Gastrocnemius medialis (tissue), 4 donors: ENCODE measurements at regions not wholly inside any gene's neighbourhood (a gene's known extent, or its start where the extent isn't known, plus 50 kb on each side); places are given as distances from the start of the nearest gene placed in this dataset.
"Not testable (repeated sequence)": the region's sequence is repeated elsewhere in the genome, so short reads cannot be mapped to it uniquely, and the experiment has no call there.

Experiments
- ATAC-seq, 2 donors: fragments of 150-250 bp; one replicate each; pipeline ENCODE4 v1.9.1; 2016
- DNase-seq, 2 donors: peaks; one replicate each; pipeline ENCODE4 v3.0.0-alpha.2; 2019
- H3K27ac ChIP-seq, 4 donors: fragments of 200-600 bp; sonication (generic); 1 replicate in 1 of 4; 2 replicates in 3 of 4; pipeline ENCODE4 v1.5.1; 2016 to 2018; ENCODE audit warnings: mild to moderate bottlenecking in 2 of 4, moderate library complexity in 1 of 4
- H3K27me3 ChIP-seq, 3 donors: fragments of 200-600 bp; sonication (generic) in 2 of 3; 1 replicate in 1 of 3; 2 replicates in 2 of 3; pipeline versions ENCODE4 v1.5.1 to v1.6.0; 2016 to 2019; ENCODE audit warnings: mild to moderate bottlenecking in 1 of 3, moderate library complexity in 1 of 3
- H3K36me3 ChIP-seq, 2 donors: fragments of 200-600 bp; sonication (generic) in 1 of 2; one replicate each; pipeline ENCODE4 v1.5.1; 2017 to 2018
- H3K4me1 ChIP-seq, 2 donors: fragments of 200-600 bp; sonication (generic) in 1 of 2; one replicate each; pipeline ENCODE4 v1.5.1; 2016 to 2017; ENCODE audit warnings: mild to moderate bottlenecking in 2 of 2
- H3K4me3 ChIP-seq, 4 donors: fragments of 200-600 bp; sonication (generic) in 3 of 4; 1 replicate in 1 of 4; 2 replicates in 3 of 4; pipeline ENCODE4 v1.5.1; 2016 to 2019; ENCODE audit warnings: mild to moderate bottlenecking in 2 of 4
- H3K9me3 ChIP-seq, 3 donors: fragments of 200-600 bp; sonication (generic) in 2 of 3; 1 replicate in 1 of 3; 2 replicates in 2 of 3; pipeline ENCODE4 v1.5.1; 2016 to 2019
- POLR2A ChIP-seq, 2 donors: fragments of 450-650 bp; IDR thresholded peaks; one replicate each; pipeline ENCODE4 v1.6.1; 2017; ENCODE audit warnings: antibody characterized with exemption in 2 of 2, mild to moderate bottlenecking in 2 of 2, moderate library complexity in 2 of 2
- in situ Hi-C, 4 donors: fragments of 200-750 bp; cut with MboI; loops; one replicate each; pipeline versions ENCODE4 v1.15.0 to v1.8.0; 2017; ENCODE audit warnings: low sequenced_read_pairs in 4 of 4
- intact Hi-C: fragments of 100-400 bp; cut with DNase I; formaldehyde crosslinking; loops from one replicate; pipeline ENCODE4 v1.15.1; 2023; ENCODE audit warnings: low total_unique reads
- TF ChIP-seq, protein P1 (sequence below), 5 experiments: fragments of 450-650 bp in 3 of 5; fragments of 200-600 bp in 2 of 5; sonication (generic) in 2 of 5; IDR thresholded peaks in 4 of 5; conservative IDR thresholded peaks in 1 of 5; 1 replicate in 4 of 5; 2 replicates in 1 of 5; pipeline ENCODE4 v1.5.1; 2016 to 2019; ENCODE audit warnings: antibody characterized with exemption in 5 of 5, mild to moderate bottlenecking in 3 of 5, moderate library complexity in 3 of 5

DNA sequence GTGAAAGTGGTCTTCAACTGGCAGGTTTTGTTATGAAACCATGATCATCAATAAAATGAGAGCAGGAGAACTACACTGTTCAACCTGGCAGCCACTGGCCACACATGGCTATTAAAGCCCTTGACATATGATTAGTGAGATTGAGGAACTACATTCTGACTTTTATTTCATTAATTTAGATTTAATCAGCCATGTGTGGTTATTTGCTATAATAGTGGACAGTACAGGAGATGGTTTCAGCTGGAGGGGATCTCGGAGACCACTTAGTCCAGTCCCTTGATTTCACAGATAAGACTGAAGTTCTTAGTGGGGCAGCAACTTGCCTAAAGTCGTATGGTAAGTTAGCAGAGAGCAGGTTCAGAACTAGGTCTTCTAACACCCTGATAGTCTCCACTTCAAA is 111.7 kb upstream of the BMPER start:
- in situ Hi-C loops, result no loop called here

DNA sequence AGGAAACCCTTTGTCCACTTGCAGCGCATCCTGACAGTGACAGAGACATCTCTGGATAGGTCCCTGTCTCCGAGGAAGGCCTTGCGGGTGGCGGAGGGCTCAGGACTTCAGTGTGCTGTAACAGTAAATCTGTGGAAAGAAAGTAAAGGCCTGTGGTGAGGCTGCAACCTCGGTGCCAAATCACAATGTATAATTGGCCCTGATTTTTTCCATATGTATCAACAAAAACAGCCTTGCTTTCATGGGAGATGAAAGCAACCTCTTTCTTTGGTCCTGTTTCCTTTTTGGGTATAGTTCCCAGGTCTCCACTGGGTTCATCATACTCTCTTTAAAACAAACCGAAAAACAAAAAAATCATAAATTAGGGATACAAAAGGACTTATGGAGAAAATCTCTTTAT is 110.9 kb upstream of the BMPER start:
- no peak for TF ChIP-seq POLR2A (IDR thresholded peaks at IDR 0.05)
- TF ChIP-seq, protein P1, sequence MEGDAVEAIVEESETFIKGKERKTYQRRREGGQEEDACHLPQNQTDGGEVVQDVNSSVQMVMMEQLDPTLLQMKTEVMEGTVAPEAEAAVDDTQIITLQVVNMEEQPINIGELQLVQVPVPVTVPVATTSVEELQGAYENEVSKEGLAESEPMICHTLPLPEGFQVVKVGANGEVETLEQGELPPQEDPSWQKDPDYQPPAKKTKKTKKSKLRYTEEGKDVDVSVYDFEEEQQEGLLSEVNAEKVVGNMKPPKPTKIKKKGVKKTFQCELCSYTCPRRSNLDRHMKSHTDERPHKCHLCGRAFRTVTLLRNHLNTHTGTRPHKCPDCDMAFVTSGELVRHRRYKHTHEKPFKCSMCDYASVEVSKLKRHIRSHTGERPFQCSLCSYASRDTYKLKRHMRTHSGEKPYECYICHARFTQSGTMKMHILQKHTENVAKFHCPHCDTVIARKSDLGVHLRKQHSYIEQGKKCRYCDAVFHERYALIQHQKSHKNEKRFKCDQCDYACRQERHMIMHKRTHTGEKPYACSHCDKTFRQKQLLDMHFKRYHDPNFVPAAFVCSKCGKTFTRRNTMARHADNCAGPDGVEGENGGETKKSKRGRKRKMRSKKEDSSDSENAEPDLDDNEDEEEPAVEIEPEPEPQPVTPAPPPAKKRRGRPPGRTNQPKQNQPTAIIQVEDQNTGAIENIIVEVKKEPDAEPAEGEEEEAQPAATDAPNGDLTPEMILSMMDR (IDR thresholded peaks at IDR 0.05 in 4 of 5, conservative IDR thresholded peaks at IDR 0.05 in 1 of 5), result no peak
- Histone ChIP-seq H3K4me1 (no peaks in the 10 kb centered on the region), H3K4me3 (no peak overlapping the region), H3K9me3 (no peaks in the 10 kb centered on the region), H3K36me3 (no peaks in the 10 kb centered on the region), H3K27me3 (no peaks in the 10 kb centered on the region), H3K27ac (no peak overlapping the region)
- DNase-seq (no peak), ATAC-seq (no peak)
- intact Hi-C loops (no loop called here), in situ Hi-C loops (no loop called here)

More for the DNA sequence above, 111.7 kb upstream of the BMPER start:
- H3K36me3 ChIP-seq, result no peaks in the 10 kb centered on the region
- no peaks in the 10 kb centered on the region for H3K9me3 ChIP-seq
- no peak overlapping the region for H3K27ac ChIP-seq
- DNase-seq (no peak), ATAC-seq (no peak)
- no peak for TF ChIP-seq POLR2A (IDR thresholded peaks at IDR 0.05)
- TF ChIP-seq, protein P1 (IDR thresholded peaks at IDR 0.05 in 4 of 5, conservative IDR thresholded peaks at IDR 0.05 in 1 of 5), result no peak
- H3K4me3 ChIP-seq, result no peak overlapping the region
- no peaks in the 10 kb centered on the region for H3K4me1 ChIP-seq
- intact Hi-C loops, result no loop called here
- no peaks in the 10 kb centered on the region for H3K27me3 ChIP-seq

DNA sequence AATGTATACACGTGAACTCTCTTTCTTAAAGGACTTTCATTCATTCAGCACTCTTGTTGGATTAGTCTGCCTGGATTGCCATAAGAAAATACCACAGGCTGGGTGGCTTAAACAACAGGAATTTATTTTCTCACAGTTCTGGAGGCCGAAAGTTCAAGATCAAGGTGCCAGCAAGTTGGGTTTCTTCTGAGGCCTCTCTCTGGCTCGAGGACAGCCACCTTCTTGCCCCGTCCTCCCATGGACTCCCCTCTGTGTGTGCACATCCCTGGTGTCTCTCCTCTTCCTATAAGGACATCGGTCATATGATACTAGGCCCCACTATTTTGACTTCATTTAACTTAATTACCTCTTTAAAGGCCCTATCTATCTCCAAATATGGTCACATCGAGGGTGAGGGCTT is 110.4 kb upstream of the BMPER start:
- TF ChIP-seq POLR2A (IDR thresholded peaks at IDR 0.05), result no peak
- TF ChIP-seq, protein P1 (IDR thresholded peaks at IDR 0.05 in 4 of 5, conservative IDR thresholded peaks at IDR 0.05 in 1 of 5), result no peak
- DNase-seq, result no peak
- Histone ChIP-seq H3K36me3 (no peaks in the 10 kb centered on the region), H3K27ac (no peak overlapping the region), H3K4me3 (no peak overlapping the region), H3K9me3 (no peaks in the 10 kb centered on the region), H3K4me1 (no peaks in the 10 kb centered on the region), H3K27me3 (no peaks in the 10 kb centered on the region)
- no peak for ATAC-seq
- intact Hi-C loops (no loop called here), in situ Hi-C loops (no loop called here)

DNA sequence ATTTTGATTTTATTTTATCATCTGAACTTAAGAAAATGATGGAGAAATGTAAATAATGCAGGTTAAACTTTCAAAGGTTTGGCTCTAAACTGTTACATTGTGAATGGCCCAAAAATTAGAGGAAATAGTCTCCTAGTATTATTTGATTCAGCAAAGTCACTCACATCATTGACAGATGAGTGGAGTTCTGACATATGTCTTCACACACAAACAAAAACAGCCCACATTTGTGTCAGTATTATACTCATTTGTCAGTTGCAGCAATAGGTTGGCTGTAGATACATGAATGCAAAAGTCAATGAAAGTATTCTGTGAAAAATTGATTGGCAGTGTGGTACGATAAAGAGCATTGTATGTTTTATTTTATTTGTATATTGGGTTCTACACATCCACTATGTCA is 108.8 kb upstream of the BMPER start:
- in situ Hi-C loops (no loop called here), intact Hi-C loops (no loop called here)
- Histone ChIP-seq H3K36me3 (no peaks in the 10 kb centered on the region), H3K4me3 (no peak overlapping the region), H3K27ac (no peak overlapping the region), H3K27me3 (no peaks in the 10 kb centered on the region), H3K4me1 (no peaks in the 10 kb centered on the region), H3K9me3 (no peaks in the 10 kb centered on the region)
- no peak for DNase-seq
- TF ChIP-seq POLR2A (IDR thresholded peaks at IDR 0.05), result no peak
- TF ChIP-seq, protein P1 (IDR thresholded peaks at IDR 0.05 in 4 of 5, conservative IDR thresholded peaks at IDR 0.05 in 1 of 5), result no peak
- ATAC-seq, result no peak

DNA sequence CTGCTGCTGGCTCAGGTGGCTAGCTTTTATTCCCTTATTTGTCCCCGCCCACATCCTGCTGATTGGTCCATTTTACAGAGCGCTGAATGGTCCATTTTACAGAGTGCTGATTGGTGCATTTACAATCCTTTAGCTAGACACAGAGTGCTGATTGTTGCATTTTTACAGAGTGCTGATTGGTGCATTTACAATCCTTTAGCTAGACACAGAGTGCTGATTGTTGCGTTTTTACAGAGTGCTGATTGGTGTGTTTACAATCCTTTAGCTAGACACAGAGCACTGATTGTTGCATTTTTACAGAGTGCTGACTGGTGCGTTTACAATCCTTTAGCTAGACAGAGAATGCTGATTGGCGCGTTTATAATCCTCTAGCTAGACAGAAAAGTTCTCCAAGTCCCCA is 107.8 kb upstream of the BMPER start:
- H3K27me3 ChIP-seq, DNase-seq, H3K4me3 ChIP-seq, H3K9me3 ChIP-seq, intact Hi-C loops, H3K4me1 ChIP-seq, H3K36me3 ChIP-seq, ATAC-seq, H3K27ac ChIP-seq, in situ Hi-C loops: not testable (repeated sequence)
